ENCODE measurements at regions not wholly inside any gene's neighbourhood (a gene's known extent, or its start where the extent isn't known, plus 50 kb on each side); places are given as distances from the start of the nearest gene placed in this dataset.

- H3K4me1 ChIP-seq (ENCODE audit: control insufficient read depth, low read length) = peaks cover 16% of the 10 kb centered on the region
- no peaks in the 10 kb centered on the region for H3K79me2 ChIP-seq (ENCODE audit: control insufficient read depth, low read length)
- H4K20me1 ChIP-seq (ENCODE audit: control insufficient read depth, insufficient read depth, low read depth, low read length) = no peaks in the 10 kb centered on the region
- no peak overlapping the region for H3K4me2 ChIP-seq (ENCODE audit: low read length)
- H3K9me2 ChIP-seq (replicated peaks; ENCODE audit: control insufficient read depth, low read length) = no peaks in the 10 kb centered on the region
- no peak for TF ChIP-seq EZH2phosphoT487 (IDR thresholded peaks at IDR 0.05; ENCODE audit: borderline replicate concordance, low read length)
- TF ChIP-seq CTCF (IDR thresholded peaks at IDR 0.05; ENCODE audit: low read depth, low read length, poor library complexity, severe bottlenecking) = no peak
- no peaks in the 10 kb centered on the region for H3K27me3 ChIP-seq (ENCODE audit: control insufficient read depth, low read length)
- no peak overlapping the region for H3K4me3 ChIP-seq (ENCODE audit: low read length)
- H3K27ac ChIP-seq (ENCODE audit: low read depth, low read length) = no peak overlapping the region
- no peaks in the 10 kb centered on the region for H3F3A ChIP-seq (ENCODE audit: control insufficient read depth, insufficient read depth)
- H3K36me3 ChIP-seq (ENCODE audit: control insufficient read depth, low read length) = no peaks in the 10 kb centered on the region
- no peaks in the 10 kb centered on the region for H3K9me3 ChIP-seq (ENCODE audit: control insufficient read depth, insufficient read depth, low read length)
Observed at GRCh38 chr13:106377931-106378662, 157.4 kb downstream of the EFNB2 start.

DNA sequence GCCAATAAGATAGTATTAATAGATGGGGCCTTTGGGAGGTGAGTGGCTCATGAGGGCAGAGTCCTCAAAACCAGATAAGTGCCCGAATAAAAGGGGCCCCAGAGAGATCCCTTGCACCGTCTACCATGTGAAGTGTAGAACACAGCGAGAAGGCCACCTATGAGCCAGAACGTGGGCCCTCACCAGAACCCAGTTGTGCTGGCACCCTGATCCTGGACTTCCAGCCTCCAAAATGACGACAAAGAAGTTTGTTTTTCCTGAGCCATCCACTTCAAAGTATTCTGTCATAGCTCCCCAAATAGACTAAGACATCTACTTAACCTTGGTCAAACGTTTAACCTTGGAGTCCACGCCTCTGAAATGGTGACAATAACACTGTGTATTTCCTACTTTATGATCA, 158.1 kb downstream of the EFNB2 start:
- Histone ChIP-seq H3K9me3 (ENCODE audit: control insufficient read depth, insufficient read depth, low read length) (no peaks in the 10 kb centered on the region), H4K20me1 (ENCODE audit: control insufficient read depth, insufficient read depth, low read depth, low read length) (no peaks in the 10 kb centered on the region), H3F3A (ENCODE audit: control insufficient read depth, insufficient read depth) (no peaks in the 10 kb centered on the region), H3K27ac (ENCODE audit: low read depth, low read length) (no peak overlapping the region), H3K9me2 (replicated peaks; ENCODE audit: control insufficient read depth, low read length) (no peaks in the 10 kb centered on the region), H3K4me1 (ENCODE audit: control insufficient read depth, low read length) (peaks cover 24% of the 10 kb centered on the region), H3K36me3 (ENCODE audit: control insufficient read depth, low read length) (no peaks in the 10 kb centered on the region), H3K4me3 (ENCODE audit: low read length) (no peak overlapping the region), H3K4me2 (ENCODE audit: low read length) (no peak overlapping the region), H3K27me3 (ENCODE audit: control insufficient read depth, low read length) (no peaks in the 10 kb centered on the region), H3K79me2 (ENCODE audit: control insufficient read depth, low read length) (no peaks in the 10 kb centered on the region)
- TF ChIP-seq EZH2phosphoT487 (IDR thresholded peaks at IDR 0.05; ENCODE audit: borderline replicate concordance, low read length) (no peak), CTCF (IDR thresholded peaks at IDR 0.05; ENCODE audit: low read depth, low read length, poor library complexity, severe bottlenecking) (no peak)

- H4K20me1 ChIP-seq (ENCODE audit: control insufficient read depth, insufficient read depth, low read depth, low read length) = no peaks in the 10 kb centered on the region
- no peaks in the 10 kb centered on the region for H3K79me2 ChIP-seq (ENCODE audit: control insufficient read depth, low read length)
- TF ChIP-seq EZH2phosphoT487 (IDR thresholded peaks at IDR 0.05; ENCODE audit: borderline replicate concordance, low read length) (no peak), CTCF (IDR thresholded peaks at IDR 0.05; ENCODE audit: low read depth, low read length, poor library complexity, severe bottlenecking) (peak; percentile 13)
- H3K4me2 ChIP-seq (ENCODE audit: low read length) = no peak overlapping the region
- H3K36me3 ChIP-seq (ENCODE audit: control insufficient read depth, low read length) = no peaks in the 10 kb centered on the region
- no peak overlapping the region for H3K27ac ChIP-seq (ENCODE audit: low read depth, low read length)
- no peaks in the 10 kb centered on the region for H3F3A ChIP-seq (ENCODE audit: control insufficient read depth, insufficient read depth)
- no peak overlapping the region for H3K4me3 ChIP-seq (ENCODE audit: low read length)
- H3K9me2 ChIP-seq (replicated peaks; ENCODE audit: control insufficient read depth, low read length) = no peaks in the 10 kb centered on the region
- no peaks in the 10 kb centered on the region for H3K27me3 ChIP-seq (ENCODE audit: control insufficient read depth, low read length)
- no peaks in the 10 kb centered on the region for H3K9me3 ChIP-seq (ENCODE audit: control insufficient read depth, insufficient read depth, low read length)
- H3K4me1 ChIP-seq (ENCODE audit: control insufficient read depth, low read length) = peaks cover 31% of the 10 kb centered on the region
Observed at GRCh38 chr13:106376401-106377112, 158.9 kb downstream of the EFNB2 start.
